GM23248 (cell line): ENCODE measurements at regions not wholly inside any gene's neighbourhood (a gene's known extent, or its start where the extent isn't known, plus 50 kb on each side); places are given as distances from the start of the nearest gene placed in this dataset.

Experiments
- EZH2 ChIP-seq: fragments of 200-600 bp; sonication (generic); IDR thresholded peaks from 2 replicates; pipeline ENCODE4 v1.6.1; 2018; ENCODE audit warnings: antibody characterized with exemption, mild to moderate bottlenecking; ENCODE audit not compliant: insufficient read depth, poor library complexity, severe bottlenecking
- EZH2phosphoT487 ChIP-seq: fragments of 200-600 bp; sonication (generic); IDR thresholded peaks from 2 replicates; pipeline ENCODE4 v1.6.1; 2018; ENCODE audit warnings: antibody characterized with exemption, moderate library complexity, mild to moderate bottlenecking, low read depth; ENCODE audit not compliant: insufficient read depth

GRCh38 chr5:4766101-4766500 lies 374.0 kb upstream of the ADAMTS16 start:
- no peak for TF ChIP-seq EZH2
- TF ChIP-seq EZH2phosphoT487: no peak
